ENCODE measurements at regions not wholly inside any gene's neighbourhood (a gene's known extent, or its start where the extent isn't known, plus 50 kb on each side); places are given as distances from the start of the nearest gene placed in this dataset.
"Not testable (repeated sequence)": the region's sequence is repeated elsewhere in the genome, so short reads cannot be mapped to it uniquely, and the experiment has no call there.

DNA sequence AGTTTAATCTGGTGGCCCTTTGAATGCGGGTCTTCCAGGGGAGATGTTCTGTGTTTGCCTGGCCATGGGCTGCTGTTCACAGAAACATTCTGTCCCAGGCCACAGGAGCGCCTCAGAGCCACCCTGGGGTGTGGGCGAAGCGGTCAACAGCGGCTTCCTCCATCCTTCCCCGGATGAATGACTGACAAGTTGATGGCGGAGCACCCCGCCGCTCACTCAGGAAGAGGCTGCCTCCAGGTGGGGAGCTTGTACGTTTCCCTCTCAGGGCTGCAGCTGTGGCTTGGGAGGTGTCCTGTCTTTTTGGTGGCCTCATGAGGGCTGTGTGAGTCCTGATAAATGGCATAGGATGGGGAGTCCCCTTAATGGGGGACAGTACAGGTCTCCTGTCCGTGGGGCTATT, 178.4 kb downstream of the NRN1 start:
- no peak overlapping the region for H3K4me3 ChIP-seq (ENCODE audit: low read depth, low read length)
- no peak for DNase-seq (ENCODE audit: low read depth)
- TF ChIP-seq, protein P1, sequence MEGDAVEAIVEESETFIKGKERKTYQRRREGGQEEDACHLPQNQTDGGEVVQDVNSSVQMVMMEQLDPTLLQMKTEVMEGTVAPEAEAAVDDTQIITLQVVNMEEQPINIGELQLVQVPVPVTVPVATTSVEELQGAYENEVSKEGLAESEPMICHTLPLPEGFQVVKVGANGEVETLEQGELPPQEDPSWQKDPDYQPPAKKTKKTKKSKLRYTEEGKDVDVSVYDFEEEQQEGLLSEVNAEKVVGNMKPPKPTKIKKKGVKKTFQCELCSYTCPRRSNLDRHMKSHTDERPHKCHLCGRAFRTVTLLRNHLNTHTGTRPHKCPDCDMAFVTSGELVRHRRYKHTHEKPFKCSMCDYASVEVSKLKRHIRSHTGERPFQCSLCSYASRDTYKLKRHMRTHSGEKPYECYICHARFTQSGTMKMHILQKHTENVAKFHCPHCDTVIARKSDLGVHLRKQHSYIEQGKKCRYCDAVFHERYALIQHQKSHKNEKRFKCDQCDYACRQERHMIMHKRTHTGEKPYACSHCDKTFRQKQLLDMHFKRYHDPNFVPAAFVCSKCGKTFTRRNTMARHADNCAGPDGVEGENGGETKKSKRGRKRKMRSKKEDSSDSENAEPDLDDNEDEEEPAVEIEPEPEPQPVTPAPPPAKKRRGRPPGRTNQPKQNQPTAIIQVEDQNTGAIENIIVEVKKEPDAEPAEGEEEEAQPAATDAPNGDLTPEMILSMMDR (conservative IDR thresholded peaks at IDR 0.05; ENCODE audit: low read depth, low read length): no peak

- DNase-seq (ENCODE audit: low read depth): no peak
- no peak overlapping the region for H3K4me3 ChIP-seq (ENCODE audit: low read depth, low read length)
Observed at GRCh38 chr6:5827056-5827904, 179.4 kb downstream of the NRN1 start.

DNA sequence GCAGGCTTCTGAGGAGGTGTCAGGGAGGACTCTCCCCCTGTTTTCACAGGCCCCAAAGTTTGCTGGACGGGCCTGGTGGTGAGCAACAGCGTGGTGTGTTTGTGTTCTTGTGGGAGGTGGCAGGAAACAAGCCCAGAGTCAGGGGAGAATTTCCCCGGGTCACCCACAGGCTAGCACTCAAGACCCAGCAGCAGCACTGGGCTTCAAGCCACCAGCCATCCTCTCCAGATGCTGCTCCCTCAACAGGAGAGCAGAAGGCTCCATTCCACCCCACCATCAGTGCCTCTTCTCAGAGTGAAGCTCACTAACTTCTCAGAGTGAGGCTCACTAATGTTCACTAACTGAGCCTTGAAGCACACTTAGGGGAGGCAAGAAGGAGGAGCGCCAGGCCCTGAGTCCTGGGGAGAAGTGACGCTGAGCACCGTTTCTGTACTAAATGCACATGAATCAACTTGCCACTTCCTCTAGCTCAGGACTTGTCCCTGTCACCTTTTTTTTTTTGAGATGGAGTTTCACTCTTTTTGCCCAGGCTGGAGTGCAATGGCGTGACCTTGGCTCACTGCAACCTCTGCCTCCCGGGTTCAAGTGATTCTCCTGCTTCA, 182.2 kb downstream of the NRN1 start:
- not testable (repeated sequence) for H3K4me3 ChIP-seq (ENCODE audit: low read depth, low read length); DNase-seq (ENCODE audit: low read depth)

More at GRCh38 chr6:5827056-5827904, 179.4 kb downstream of the NRN1 start:
- TF ChIP-seq, protein P1 (conservative IDR thresholded peaks at IDR 0.05; ENCODE audit: low read depth, low read length): no peak

Measured in choroid plexus epithelial cell (primary cell).